WTC11 (cell line): ENCODE measurements at regions not wholly inside any gene's neighbourhood (a gene's known extent, or its start where the extent isn't known, plus 50 kb on each side); places are given as distances from the start of the nearest gene placed in this dataset.

ENCODE experiments used
- ATF1 ChIP-seq: sonication (generic); formaldehyde crosslinking; IDR thresholded peaks from 2 replicates; pipeline ENCODE4 v1.8.1; 2023; ENCODE audit warnings: mild to moderate bottlenecking, moderate library complexity, missing genetic modification reagents
- ESRRA ChIP-seq: sonication (generic); formaldehyde crosslinking; IDR thresholded peaks from 2 replicates; pipeline ENCODE4 v1.8.1; 2022; ENCODE audit warnings: mild to moderate bottlenecking, missing genetic modification reagents, borderline replicate concordance
- FOXK1 ChIP-seq: sonication (generic); formaldehyde crosslinking; IDR thresholded peaks from 2 replicates; pipeline ENCODE4 v1.8.0; 2022; ENCODE audit warnings: mild to moderate bottlenecking, moderate library complexity, missing genetic modification reagents
- IRF2 ChIP-seq: sonication (generic); formaldehyde crosslinking; IDR thresholded peaks from 2 replicates; pipeline ENCODE4 v1.8.0; 2022; ENCODE audit warnings: low read depth, missing genetic modification reagents, borderline replicate concordance
- JUN ChIP-seq: sonication (generic); formaldehyde crosslinking; IDR thresholded peaks from 2 replicates; pipeline ENCODE4 v1.8.0; 2023; ENCODE audit warnings: mild to moderate bottlenecking, missing genetic modification reagents
- KAT7 ChIP-seq: sonication (generic); formaldehyde crosslinking; IDR thresholded peaks from 2 replicates; pipeline ENCODE4 v1.8.1; 2023; ENCODE audit warnings: missing genetic modification reagents, mild to moderate bottlenecking, borderline replicate concordance
- NR2C2 ChIP-seq: sonication (generic); formaldehyde crosslinking; IDR thresholded peaks from 2 replicates; pipeline ENCODE4 v1.8.0; 2022; ENCODE audit warnings: mild to moderate bottlenecking, missing genetic modification reagents
- OVOL2 ChIP-seq: fragments of 250-450 bp; sonication (Bioruptor Pico); IDR thresholded peaks from 2 replicates; pipeline ENCODE4 v1.9.0; 2021; ENCODE audit warnings: mild to moderate bottlenecking, borderline replicate concordance
- RELA ChIP-seq: sonication (generic); formaldehyde crosslinking; IDR thresholded peaks from 2 replicates; pipeline ENCODE4 v1.8.1; 2022; ENCODE audit warnings: missing genetic modification reagents, mild to moderate bottlenecking, borderline replicate concordance
- TP53 ChIP-seq: sonication (generic); formaldehyde crosslinking; IDR thresholded peaks from 2 replicates; pipeline ENCODE4 v1.8.1; 2023; ENCODE audit warnings: mild to moderate bottlenecking, missing genetic modification reagents
- ZBTB21 ChIP-seq: sonication (generic); formaldehyde crosslinking; IDR thresholded peaks from 2 replicates; pipeline ENCODE4 v1.8.1; 2023; ENCODE audit warnings: mild to moderate bottlenecking, missing genetic modification reagents, borderline replicate concordance
- ZNF219 ChIP-seq: sonication (generic); formaldehyde crosslinking; IDR thresholded peaks from 2 replicates; pipeline ENCODE4 v1.8.0; 2023; ENCODE audit warnings: missing genetic modification reagents, mild to moderate bottlenecking, borderline replicate concordance
- ZNF232 ChIP-seq: sonication (generic); formaldehyde crosslinking; IDR thresholded peaks from 2 replicates; pipeline ENCODE4 v1.8.0; 2022; ENCODE audit warnings: mild to moderate bottlenecking, missing genetic modification reagents
- TF ChIP-seq, protein P1 (sequence below): sonication (generic); formaldehyde crosslinking; IDR thresholded peaks from 2 replicates; pipeline ENCODE4 v1.8.0; 2023; ENCODE audit warnings: missing genetic modification reagents
- TF ChIP-seq, protein P2 (sequence below): fragments of 200-600 bp; IDR thresholded peaks from 2 replicates; pipeline ENCODE4 v1.8.0; 2022; ENCODE audit warnings: antibody characterized with exemption
- TF ChIP-seq, protein P3 (sequence below): sonication (generic); formaldehyde crosslinking; IDR thresholded peaks from 2 replicates; pipeline ENCODE4 v1.8.0; 2023; ENCODE audit warnings: mild to moderate bottlenecking, missing genetic modification reagents
- TF ChIP-seq, protein P4 (sequence below): sonication (generic); formaldehyde crosslinking; IDR thresholded peaks from 2 replicates; pipeline ENCODE4 v1.8.1; 2023; ENCODE audit warnings: mild to moderate bottlenecking, missing genetic modification reagents, moderate library complexity
- TF ChIP-seq, protein P5 (sequence below): sonication (generic); formaldehyde crosslinking; IDR thresholded peaks from 2 replicates; pipeline ENCODE4 v1.8.0; 2022; ENCODE audit warnings: mild to moderate bottlenecking, missing genetic modification reagents
- TF ChIP-seq, protein P6 (sequence below): fragments of 250-450 bp; sonication (Bioruptor Pico); IDR thresholded peaks from 2 replicates; pipeline ENCODE4 v2.1.2; 2022; ENCODE audit warnings: mild to moderate bottlenecking, moderate library complexity
- TF ChIP-seq, protein P7 (sequence below): sonication (generic); formaldehyde crosslinking; IDR thresholded peaks from 2 replicates; pipeline ENCODE4 v1.8.1; 2023; ENCODE audit warnings: mild to moderate bottlenecking, moderate library complexity, missing genetic modification reagents
- TF ChIP-seq, protein P8 (sequence below): sonication (generic); formaldehyde crosslinking; IDR thresholded peaks from 2 replicates; pipeline ENCODE4 v1.8.1; 2022; ENCODE audit warnings: mild to moderate bottlenecking, moderate library complexity, missing genetic modification reagents
- TF ChIP-seq, protein P9 (sequence below): fragments of 250-450 bp; sonication (Bioruptor Pico); IDR thresholded peaks from 2 replicates; pipeline ENCODE4 v1.9.0; 2021; ENCODE audit warnings: mild to moderate bottlenecking
- TF ChIP-seq, protein P10 (sequence below): fragments of 250-450 bp; sonication (Bioruptor Pico); IDR thresholded peaks from 2 replicates; pipeline ENCODE4 v1.8.0; 2021; ENCODE audit warnings: mild to moderate bottlenecking

DNA sequence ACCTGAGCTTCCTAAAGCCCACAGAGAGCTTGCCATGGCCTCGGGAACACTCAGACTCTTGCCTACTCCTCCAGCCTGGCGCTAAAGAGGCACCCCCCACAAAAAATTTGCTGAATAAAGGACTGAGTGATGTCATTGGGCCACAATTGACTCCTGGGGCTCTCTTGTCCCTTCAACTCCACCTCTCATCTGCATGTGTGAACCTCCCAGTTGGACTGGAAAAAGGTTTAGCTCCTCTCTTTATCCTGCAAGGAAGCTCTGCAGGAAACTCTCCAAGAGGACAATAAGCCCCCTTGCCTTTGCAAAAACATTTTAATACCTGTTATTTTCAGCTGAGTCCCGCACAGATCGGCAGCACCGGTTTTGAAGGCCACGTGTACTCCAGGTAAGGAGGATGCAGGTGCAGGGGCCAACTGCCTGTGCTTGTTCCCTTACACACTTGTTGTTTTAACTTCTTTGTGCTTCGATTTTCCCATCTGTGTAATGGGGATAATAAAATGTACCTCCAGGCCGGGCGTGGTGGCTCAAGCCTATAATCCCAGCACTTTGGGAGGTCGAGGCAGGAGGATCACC is 107.3 kb downstream of the TFAP2C start (continued):
- TF ChIP-seq TP53 (CRISPR knock-in tag) = no peak
- TF ChIP-seq KAT7 = no peak
- TF ChIP-seq, protein P1, sequence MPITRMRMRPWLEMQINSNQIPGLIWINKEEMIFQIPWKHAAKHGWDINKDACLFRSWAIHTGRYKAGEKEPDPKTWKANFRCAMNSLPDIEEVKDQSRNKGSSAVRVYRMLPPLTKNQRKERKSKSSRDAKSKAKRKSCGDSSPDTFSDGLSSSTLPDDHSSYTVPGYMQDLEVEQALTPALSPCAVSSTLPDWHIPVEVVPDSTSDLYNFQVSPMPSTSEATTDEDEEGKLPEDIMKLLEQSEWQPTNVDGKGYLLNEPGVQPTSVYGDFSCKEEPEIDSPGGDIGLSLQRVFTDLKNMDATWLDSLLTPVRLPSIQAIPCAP = no peak
- TF ChIP-seq, protein P2, sequence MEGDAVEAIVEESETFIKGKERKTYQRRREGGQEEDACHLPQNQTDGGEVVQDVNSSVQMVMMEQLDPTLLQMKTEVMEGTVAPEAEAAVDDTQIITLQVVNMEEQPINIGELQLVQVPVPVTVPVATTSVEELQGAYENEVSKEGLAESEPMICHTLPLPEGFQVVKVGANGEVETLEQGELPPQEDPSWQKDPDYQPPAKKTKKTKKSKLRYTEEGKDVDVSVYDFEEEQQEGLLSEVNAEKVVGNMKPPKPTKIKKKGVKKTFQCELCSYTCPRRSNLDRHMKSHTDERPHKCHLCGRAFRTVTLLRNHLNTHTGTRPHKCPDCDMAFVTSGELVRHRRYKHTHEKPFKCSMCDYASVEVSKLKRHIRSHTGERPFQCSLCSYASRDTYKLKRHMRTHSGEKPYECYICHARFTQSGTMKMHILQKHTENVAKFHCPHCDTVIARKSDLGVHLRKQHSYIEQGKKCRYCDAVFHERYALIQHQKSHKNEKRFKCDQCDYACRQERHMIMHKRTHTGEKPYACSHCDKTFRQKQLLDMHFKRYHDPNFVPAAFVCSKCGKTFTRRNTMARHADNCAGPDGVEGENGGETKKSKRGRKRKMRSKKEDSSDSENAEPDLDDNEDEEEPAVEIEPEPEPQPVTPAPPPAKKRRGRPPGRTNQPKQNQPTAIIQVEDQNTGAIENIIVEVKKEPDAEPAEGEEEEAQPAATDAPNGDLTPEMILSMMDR = no peak
- TF ChIP-seq, protein P3, sequence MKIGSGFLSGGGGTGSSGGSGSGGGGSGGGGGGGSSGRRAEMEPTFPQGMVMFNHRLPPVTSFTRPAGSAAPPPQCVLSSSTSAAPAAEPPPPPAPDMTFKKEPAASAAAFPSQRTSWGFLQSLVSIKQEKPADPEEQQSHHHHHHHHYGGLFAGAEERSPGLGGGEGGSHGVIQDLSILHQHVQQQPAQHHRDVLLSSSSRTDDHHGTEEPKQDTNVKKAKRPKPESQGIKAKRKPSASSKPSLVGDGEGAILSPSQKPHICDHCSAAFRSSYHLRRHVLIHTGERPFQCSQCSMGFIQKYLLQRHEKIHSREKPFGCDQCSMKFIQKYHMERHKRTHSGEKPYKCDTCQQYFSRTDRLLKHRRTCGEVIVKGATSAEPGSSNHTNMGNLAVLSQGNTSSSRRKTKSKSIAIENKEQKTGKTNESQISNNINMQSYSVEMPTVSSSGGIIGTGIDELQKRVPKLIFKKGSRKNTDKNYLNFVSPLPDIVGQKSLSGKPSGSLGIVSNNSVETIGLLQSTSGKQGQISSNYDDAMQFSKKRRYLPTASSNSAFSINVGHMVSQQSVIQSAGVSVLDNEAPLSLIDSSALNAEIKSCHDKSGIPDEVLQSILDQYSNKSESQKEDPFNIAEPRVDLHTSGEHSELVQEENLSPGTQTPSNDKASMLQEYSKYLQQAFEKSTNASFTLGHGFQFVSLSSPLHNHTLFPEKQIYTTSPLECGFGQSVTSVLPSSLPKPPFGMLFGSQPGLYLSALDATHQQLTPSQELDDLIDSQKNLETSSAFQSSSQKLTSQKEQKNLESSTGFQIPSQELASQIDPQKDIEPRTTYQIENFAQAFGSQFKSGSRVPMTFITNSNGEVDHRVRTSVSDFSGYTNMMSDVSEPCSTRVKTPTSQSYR (CRISPR knock-in tag) = 0 out of 2 replicates have a peak, but pooled peaks have one; percentile 41
- TF ChIP-seq NR2C2 (CRISPR knock-in tag) = no peak
- no peak for TF ChIP-seq ESRRA (CRISPR knock-in tag)
- TF ChIP-seq, protein P4, sequence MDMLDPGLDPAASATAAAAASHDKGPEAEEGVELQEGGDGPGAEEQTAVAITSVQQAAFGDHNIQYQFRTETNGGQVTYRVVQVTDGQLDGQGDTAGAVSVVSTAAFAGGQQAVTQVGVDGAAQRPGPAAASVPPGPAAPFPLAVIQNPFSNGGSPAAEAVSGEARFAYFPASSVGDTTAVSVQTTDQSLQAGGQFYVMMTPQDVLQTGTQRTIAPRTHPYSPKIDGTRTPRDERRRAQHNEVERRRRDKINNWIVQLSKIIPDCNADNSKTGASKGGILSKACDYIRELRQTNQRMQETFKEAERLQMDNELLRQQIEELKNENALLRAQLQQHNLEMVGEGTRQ (CRISPR knock-in tag) = peak; percentile 71
- TF ChIP-seq, protein P5, sequence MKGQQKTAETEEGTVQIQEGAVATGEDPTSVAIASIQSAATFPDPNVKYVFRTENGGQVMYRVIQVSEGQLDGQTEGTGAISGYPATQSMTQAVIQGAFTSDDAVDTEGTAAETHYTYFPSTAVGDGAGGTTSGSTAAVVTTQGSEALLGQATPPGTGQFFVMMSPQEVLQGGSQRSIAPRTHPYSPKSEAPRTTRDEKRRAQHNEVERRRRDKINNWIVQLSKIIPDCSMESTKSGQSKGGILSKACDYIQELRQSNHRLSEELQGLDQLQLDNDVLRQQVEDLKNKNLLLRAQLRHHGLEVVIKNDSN = peak; percentile 80
- TF ChIP-seq OVOL2 (CRISPR knock-in tag) = no peak
- peak; percentile 75 for TF ChIP-seq FOXK1 (CRISPR knock-in tag)
- no peak for TF ChIP-seq ATF1 (CRISPR knock-in tag)
- TF ChIP-seq, protein P6, sequence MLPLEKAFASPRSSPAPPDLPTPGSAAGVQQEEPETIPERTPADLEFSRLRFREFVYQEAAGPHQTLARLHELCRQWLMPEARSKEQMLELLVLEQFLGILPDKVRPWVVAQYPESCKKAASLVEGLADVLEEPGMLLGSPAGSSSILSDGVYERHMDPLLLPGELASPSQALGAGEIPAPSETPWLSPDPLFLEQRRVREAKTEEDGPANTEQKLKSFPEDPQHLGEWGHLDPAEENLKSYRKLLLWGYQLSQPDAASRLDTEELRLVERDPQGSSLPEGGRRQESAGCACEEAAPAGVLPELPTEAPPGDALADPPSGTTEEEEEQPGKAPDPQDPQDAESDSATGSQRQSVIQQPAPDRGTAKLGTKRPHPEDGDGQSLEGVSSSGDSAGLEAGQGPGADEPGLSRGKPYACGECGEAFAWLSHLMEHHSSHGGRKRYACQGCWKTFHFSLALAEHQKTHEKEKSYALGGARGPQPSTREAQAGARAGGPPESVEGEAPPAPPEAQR (CRISPR knock-in tag) = no peak
- TF ChIP-seq ZBTB21 (CRISPR knock-in tag) = no peak
- no peak for TF ChIP-seq ZNF219 (CRISPR knock-in tag)
- TF ChIP-seq, protein P7, sequence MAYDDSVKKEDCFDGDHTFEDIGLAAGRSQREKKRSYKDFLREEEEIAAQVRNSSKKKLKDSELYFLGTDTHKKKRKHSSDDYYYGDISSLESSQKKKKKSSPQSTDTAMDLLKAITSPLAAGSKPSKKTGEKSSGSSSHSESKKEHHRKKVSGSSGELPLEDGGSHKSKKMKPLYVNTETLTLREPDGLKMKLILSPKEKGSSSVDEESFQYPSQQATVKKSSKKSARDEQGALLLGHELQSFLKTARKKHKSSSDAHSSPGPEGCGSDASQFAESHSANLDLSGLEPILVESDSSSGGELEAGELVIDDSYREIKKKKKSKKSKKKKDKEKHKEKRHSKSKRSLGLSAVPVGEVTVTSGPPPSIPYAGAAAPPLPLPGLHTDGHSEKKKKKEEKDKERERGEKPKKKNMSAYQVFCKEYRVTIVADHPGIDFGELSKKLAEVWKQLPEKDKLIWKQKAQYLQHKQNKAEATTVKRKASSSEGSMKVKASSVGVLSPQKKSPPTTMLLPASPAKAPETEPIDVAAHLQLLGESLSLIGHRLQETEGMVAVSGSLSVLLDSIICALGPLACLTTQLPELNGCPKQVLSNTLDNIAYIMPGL (CRISPR knock-in tag) = no peak
- TF ChIP-seq, protein P8, sequence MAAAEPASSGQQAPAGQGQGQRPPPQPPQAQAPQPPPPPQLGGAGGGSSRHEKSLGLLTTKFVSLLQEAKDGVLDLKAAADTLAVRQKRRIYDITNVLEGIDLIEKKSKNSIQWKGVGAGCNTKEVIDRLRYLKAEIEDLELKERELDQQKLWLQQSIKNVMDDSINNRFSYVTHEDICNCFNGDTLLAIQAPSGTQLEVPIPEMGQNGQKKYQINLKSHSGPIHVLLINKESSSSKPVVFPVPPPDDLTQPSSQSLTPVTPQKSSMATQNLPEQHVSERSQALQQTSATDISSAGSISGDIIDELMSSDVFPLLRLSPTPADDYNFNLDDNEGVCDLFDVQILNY (CRISPR knock-in tag) = peak; percentile 51; the same call in 1 of the 2 replicates
- TF ChIP-seq RELA (CRISPR knock-in tag) = no peak
- peak; percentile 40; the same call in 1 of the 2 replicates for TF ChIP-seq JUN
- TF ChIP-seq, protein P9, sequence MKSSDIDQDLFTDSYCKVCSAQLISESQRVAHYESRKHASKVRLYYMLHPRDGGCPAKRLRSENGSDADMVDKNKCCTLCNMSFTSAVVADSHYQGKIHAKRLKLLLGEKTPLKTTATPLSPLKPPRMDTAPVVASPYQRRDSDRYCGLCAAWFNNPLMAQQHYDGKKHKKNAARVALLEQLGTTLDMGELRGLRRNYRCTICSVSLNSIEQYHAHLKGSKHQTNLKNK (CRISPR knock-in tag) = no peak
- no peak for TF ChIP-seq IRF2 (CRISPR knock-in tag)
- TF ChIP-seq ZNF232 (CRISPR knock-in tag) = peak; percentile 61; the same call in 1 of the 2 replicates
- TF ChIP-seq, protein P10, sequence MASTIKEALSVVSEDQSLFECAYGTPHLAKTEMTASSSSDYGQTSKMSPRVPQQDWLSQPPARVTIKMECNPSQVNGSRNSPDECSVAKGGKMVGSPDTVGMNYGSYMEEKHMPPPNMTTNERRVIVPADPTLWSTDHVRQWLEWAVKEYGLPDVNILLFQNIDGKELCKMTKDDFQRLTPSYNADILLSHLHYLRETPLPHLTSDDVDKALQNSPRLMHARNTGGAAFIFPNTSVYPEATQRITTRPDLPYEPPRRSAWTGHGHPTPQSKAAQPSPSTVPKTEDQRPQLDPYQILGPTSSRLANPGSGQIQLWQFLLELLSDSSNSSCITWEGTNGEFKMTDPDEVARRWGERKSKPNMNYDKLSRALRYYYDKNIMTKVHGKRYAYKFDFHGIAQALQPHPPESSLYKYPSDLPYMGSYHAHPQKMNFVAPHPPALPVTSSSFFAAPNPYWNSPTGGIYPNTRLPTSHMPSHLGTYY (CRISPR knock-in tag) = no peak
